ENCODE measurements at regions not wholly inside any gene's neighbourhood (a gene's known extent, or its start where the extent isn't known, plus 50 kb on each side); places are given as distances from the start of the nearest gene placed in this dataset.

DNA sequence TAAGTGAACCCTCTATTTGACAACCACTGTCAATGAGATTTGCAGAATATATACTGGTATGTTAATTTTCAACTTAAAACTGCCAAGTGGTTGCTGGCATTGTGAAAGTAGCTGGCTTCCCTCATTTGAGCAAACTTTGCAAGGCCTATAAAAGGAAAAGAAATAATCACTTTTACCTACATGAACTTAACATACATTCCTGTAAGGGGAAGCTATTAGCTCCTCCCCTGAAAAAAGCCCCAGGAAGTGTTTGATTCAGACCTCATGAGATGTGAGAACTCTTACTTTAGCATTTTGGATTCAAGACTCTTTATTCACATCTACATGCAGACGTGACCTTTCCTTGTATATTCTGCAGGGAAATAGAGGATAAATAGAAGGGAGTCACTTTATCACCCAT lies 175.6 kb downstream of the OTUD1 start:
- no peak overlapping the region for H3K4me3 ChIP-seq
- no peak overlapping the region for H3K27ac ChIP-seq
- H3K9me3 ChIP-seq = no peaks in the 10 kb centered on the region
- TF ChIP-seq, protein P1, sequence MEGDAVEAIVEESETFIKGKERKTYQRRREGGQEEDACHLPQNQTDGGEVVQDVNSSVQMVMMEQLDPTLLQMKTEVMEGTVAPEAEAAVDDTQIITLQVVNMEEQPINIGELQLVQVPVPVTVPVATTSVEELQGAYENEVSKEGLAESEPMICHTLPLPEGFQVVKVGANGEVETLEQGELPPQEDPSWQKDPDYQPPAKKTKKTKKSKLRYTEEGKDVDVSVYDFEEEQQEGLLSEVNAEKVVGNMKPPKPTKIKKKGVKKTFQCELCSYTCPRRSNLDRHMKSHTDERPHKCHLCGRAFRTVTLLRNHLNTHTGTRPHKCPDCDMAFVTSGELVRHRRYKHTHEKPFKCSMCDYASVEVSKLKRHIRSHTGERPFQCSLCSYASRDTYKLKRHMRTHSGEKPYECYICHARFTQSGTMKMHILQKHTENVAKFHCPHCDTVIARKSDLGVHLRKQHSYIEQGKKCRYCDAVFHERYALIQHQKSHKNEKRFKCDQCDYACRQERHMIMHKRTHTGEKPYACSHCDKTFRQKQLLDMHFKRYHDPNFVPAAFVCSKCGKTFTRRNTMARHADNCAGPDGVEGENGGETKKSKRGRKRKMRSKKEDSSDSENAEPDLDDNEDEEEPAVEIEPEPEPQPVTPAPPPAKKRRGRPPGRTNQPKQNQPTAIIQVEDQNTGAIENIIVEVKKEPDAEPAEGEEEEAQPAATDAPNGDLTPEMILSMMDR (IDR thresholded peaks at IDR 0.05) = no peak
- no peaks in the 10 kb centered on the region for H3K27me3 ChIP-seq
- no peak for DNase-seq
- intact Hi-C loops (cut with DNase I) = no loop called here
- H3K36me3 ChIP-seq = no peaks in the 10 kb centered on the region
- H3K4me1 ChIP-seq = no peaks in the 10 kb centered on the region
- ATAC-seq = no peak

DNA sequence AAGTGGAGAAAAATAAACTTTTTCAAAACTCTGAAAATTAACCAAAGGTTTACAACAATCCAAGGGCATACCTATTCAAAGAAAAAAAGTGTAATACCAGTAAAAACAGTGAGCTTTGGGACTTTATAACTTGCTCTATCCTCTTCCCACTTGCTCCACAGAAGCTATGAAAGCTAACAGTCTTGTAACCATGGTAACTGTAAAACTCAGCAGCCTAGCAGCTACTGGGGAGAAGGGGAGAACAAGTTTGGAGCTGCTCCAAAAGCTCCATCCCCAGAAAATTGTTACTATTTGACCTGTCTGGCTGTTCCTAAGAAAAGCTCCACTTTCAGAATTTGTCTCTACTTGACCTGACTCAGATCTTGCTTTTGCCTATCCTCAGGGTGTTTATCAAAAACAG lies 191.5 kb downstream of the OTUD1 start:
- ATAC-seq = no peak
- intact Hi-C loops (cut with DNase I) = no loop called here

DNA sequence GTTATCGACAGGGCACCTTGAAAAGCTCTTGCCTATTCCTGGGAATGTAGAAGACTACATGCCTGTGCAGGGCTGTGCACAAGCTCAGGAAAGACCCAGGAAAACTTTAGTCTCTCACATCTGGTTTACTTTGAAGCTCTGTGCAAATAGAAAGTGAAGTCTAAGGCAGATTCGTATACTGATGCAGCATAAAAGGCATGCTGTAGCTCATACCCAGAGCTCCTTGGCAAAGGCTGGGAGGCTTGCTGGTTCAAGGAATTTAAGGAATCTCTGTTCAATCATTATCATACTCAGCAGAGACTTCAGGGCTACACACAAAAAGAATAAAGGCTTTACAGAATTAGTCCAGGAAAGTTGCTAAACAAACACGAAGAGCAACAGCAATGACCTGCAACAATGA lies 192.0 kb downstream of the OTUD1 start:
- Histone ChIP-seq H3K4me3 (no peak overlapping the region), H3K4me1 (no peaks in the 10 kb centered on the region), H3K27ac (no peak overlapping the region), H3K9me3 (no peaks in the 10 kb centered on the region), H3K36me3 (no peaks in the 10 kb centered on the region), H3K27me3 (no peaks in the 10 kb centered on the region)
- DNase-seq = no peak
- TF ChIP-seq, protein P1 (IDR thresholded peaks at IDR 0.05) = no peak
- ATAC-seq = no peak
- intact Hi-C loops (cut with DNase I) = no loop called here

More for the DNA sequence above, 191.5 kb downstream of the OTUD1 start:
- no peaks in the 10 kb centered on the region for H3K27me3 ChIP-seq
- no peaks in the 10 kb centered on the region for H3K36me3 ChIP-seq
- no peak overlapping the region for H3K27ac ChIP-seq
- H3K4me3 ChIP-seq = no peak overlapping the region
- no peaks in the 10 kb centered on the region for H3K4me1 ChIP-seq
- no peak for DNase-seq
- no peaks in the 10 kb centered on the region for H3K9me3 ChIP-seq
- TF ChIP-seq, protein P1 (IDR thresholded peaks at IDR 0.05) = no peak

DNA sequence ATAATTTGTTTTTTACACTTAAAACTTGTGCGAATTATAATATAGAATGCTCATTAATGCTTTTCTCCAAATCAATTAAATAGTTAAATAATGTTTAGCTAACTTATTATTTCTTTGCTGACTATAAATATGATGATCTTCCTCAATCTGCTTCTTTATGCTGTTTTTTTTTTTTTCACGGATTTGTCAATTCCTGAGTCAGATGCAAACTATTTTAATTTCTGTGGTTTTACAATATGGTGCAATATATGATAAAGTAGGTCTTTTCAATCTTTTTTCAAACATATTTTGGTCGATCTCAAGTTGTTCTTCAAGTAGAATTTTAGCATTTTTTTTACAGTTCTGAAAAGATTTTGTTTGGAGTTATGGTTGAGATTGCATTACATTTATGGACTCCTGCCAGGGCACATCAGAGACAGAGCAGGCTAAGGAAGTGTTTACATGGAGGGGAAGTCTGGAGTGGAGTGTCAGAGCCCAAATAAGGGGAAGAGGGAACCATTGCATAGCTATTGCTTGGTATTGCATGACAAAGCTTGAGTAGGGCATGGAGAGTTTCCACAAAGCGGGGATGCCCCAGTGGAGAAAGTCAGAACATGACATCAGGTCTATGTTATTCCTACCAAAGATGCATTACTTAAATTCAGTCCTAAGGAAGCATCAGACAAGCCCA lies 204.4 kb downstream of the OTUD1 start:
- H3K4me3 ChIP-seq = no peak overlapping the region
- ATAC-seq (peak; percentile 96), DNase-seq (no peak)
- H3K27me3 ChIP-seq = no peaks in the 10 kb centered on the region
- H3K36me3 ChIP-seq = no peaks in the 10 kb centered on the region
- no peaks in the 10 kb centered on the region for H3K4me1 ChIP-seq
- H3K27ac ChIP-seq = no peak overlapping the region
- TF ChIP-seq, protein P1 (IDR thresholded peaks at IDR 0.05) = no peak
- H3K9me3 ChIP-seq = no peaks in the 10 kb centered on the region
- intact Hi-C loops (cut with DNase I) = no loop called here

DNA sequence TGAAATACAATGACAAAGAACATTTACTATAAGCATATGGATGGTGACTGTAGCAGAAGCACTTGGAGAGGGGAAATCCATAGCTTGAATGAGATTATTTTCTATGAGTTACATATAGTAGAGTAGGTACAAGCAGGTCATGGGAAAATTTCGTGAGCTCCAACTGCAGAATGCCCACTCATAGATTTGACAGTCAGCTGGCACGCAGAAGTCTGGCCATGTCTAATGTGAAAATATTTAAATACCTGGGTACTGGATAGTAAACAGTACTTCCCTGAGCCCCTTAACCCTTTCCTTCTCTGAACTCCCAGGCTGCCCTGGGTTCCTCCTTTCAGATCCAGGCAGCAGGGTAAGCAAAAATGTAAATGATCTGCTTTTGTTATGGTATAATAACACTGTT lies 209.7 kb downstream of the OTUD1 start:
- no peaks in the 10 kb centered on the region for H3K36me3 ChIP-seq
- DNase-seq (no peak), ATAC-seq (no peak)
- H3K27me3 ChIP-seq = no peaks in the 10 kb centered on the region
- TF ChIP-seq, protein P1 (IDR thresholded peaks at IDR 0.05) = no peak
- H3K9me3 ChIP-seq = no peaks in the 10 kb centered on the region
- H3K4me3 ChIP-seq = no peak overlapping the region
- no peaks in the 10 kb centered on the region for H3K4me1 ChIP-seq
- no peak overlapping the region for H3K27ac ChIP-seq
- intact Hi-C loops (cut with DNase I) = no loop called here

DNA sequence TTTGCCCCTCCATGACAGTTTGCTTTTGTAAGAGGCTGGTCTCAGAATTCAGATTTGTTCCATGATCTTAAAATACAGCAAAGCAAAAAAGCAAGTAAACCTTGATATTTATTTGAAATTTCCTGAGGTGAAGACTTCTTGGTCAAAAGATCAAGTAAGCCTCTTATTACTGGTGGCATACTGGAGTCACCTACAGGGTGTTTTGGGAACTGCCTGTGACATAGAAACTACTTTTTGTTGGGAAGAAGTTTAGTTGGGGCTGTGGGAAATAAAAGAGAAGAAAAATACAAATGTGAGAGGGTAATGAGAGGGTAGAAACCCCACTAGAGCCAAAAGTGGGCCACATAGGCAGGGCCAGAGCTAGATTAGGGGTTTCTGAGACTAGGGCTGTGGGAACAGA lies 217.9 kb downstream of the OTUD1 start:
- ATAC-seq (no peak), DNase-seq (no peak)
- no peak overlapping the region for H3K27ac ChIP-seq
- H3K27me3 ChIP-seq = no peaks in the 10 kb centered on the region
- H3K36me3 ChIP-seq = no peaks in the 10 kb centered on the region
- intact Hi-C loops (cut with DNase I) = no loop called here
- no peaks in the 10 kb centered on the region for H3K9me3 ChIP-seq
- TF ChIP-seq, protein P1 (IDR thresholded peaks at IDR 0.05) = peak; percentile 50
- no peaks in the 10 kb centered on the region for H3K4me1 ChIP-seq
- no peak overlapping the region for H3K4me3 ChIP-seq

Measured in upper lobe of right lung (tissue), 1 donor.